ENCODE measurements at regions not wholly inside any gene's neighbourhood (a gene's known extent, or its start where the extent isn't known, plus 50 kb on each side); places are given as distances from the start of the nearest gene placed in this dataset.

DNA sequence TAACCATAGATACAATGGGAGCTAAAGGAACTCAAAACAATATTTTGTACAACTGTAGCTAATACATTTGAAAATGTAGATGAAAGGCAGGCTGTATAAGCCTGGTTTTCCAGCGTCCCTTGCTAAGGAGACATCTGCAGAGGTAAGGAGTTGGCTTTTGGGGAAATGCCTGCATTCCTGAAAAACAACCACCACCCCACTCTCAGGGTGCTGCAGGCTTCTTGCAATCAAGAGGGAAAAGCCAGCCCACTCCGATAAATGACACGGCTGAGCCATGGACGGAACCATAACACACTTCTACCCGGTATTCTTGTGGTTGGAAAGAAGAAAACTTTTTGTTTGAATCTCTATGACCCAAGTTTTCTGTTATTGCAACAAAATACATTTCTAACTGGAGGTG lies 200.3 kb downstream of the TEX36 start:
- H3K36me3 ChIP-seq (ENCODE audit: control insufficient read depth, insufficient read depth, low read length), result no peaks in the 10 kb centered on the region
- no peak for FAIRE-seq
- DNase-seq (ENCODE audit: low read depth), result no peak
- TF ChIP-seq, protein P1, sequence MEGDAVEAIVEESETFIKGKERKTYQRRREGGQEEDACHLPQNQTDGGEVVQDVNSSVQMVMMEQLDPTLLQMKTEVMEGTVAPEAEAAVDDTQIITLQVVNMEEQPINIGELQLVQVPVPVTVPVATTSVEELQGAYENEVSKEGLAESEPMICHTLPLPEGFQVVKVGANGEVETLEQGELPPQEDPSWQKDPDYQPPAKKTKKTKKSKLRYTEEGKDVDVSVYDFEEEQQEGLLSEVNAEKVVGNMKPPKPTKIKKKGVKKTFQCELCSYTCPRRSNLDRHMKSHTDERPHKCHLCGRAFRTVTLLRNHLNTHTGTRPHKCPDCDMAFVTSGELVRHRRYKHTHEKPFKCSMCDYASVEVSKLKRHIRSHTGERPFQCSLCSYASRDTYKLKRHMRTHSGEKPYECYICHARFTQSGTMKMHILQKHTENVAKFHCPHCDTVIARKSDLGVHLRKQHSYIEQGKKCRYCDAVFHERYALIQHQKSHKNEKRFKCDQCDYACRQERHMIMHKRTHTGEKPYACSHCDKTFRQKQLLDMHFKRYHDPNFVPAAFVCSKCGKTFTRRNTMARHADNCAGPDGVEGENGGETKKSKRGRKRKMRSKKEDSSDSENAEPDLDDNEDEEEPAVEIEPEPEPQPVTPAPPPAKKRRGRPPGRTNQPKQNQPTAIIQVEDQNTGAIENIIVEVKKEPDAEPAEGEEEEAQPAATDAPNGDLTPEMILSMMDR (IDR thresholded peaks at IDR 0.05; ENCODE audit: insufficient read depth, low read length, severe bottlenecking), result no peak
- no peaks in the 10 kb centered on the region for H3K27me3 ChIP-seq (ENCODE audit: control insufficient read depth, insufficient read depth, low read length)
- H3K4me3 ChIP-seq (ENCODE audit: low read depth, low read length), result no peak overlapping the region

DNA sequence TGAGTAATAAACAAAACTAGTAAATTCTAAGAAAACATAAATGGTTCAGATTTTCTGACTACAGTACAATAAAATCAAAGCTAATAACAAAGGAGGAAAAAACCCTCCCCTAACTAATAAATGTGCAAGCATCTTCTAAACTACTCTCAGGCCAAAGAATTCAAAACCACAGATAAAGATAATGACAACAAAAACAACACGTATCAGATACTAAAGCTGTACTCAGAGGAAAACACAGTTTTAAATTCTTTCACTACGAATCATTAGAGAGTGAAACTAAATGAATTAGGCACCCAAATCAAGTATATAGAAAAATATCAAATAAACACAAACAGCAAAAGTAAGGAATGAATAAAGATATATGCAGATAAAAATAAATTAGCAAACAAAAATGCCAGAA lies 200.9 kb downstream of the TEX36 start:
- TF ChIP-seq, protein P1 (IDR thresholded peaks at IDR 0.05; ENCODE audit: insufficient read depth, low read length, severe bottlenecking), result no peak
- FAIRE-seq, result no peak
- peak; percentile 40 for DNase-seq (ENCODE audit: low read depth)
- no peaks in the 10 kb centered on the region for H3K36me3 ChIP-seq (ENCODE audit: control insufficient read depth, insufficient read depth, low read length)
- H3K4me3 ChIP-seq (ENCODE audit: low read depth, low read length), result no peak overlapping the region
- no peaks in the 10 kb centered on the region for H3K27me3 ChIP-seq (ENCODE audit: control insufficient read depth, insufficient read depth, low read length)

DNA sequence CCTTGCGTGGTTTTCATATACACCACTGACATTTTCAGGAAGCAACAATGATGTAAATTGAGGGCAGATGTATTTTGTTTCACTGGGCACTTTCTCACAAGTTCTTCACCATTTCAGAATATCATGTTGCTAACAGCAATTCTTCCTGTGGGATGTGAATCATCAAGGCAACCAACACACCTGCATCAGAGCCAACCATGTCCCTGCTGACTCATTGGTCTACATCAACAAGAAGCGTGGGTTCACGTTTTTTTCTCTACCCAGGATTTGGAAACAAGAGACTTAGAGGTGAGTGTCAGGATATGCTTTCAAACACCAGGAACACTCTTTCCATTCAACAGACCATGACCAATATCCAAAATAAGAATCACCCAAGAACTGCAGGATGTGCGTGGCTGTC lies 203.9 kb downstream of the TEX36 start:
- H3K27me3 ChIP-seq (ENCODE audit: control insufficient read depth, insufficient read depth, low read length), result peaks cover 2% of the 10 kb centered on the region
- DNase-seq (ENCODE audit: low read depth) (peak; percentile 100), FAIRE-seq (peak; percentile 99)
- H3K36me3 ChIP-seq (ENCODE audit: control insufficient read depth, insufficient read depth, low read length), result no peaks in the 10 kb centered on the region
- TF ChIP-seq, protein P1 (IDR thresholded peaks at IDR 0.05; ENCODE audit: insufficient read depth, low read length, severe bottlenecking), result no peak
- no peak overlapping the region for H3K4me3 ChIP-seq (ENCODE audit: low read depth, low read length)

DNA sequence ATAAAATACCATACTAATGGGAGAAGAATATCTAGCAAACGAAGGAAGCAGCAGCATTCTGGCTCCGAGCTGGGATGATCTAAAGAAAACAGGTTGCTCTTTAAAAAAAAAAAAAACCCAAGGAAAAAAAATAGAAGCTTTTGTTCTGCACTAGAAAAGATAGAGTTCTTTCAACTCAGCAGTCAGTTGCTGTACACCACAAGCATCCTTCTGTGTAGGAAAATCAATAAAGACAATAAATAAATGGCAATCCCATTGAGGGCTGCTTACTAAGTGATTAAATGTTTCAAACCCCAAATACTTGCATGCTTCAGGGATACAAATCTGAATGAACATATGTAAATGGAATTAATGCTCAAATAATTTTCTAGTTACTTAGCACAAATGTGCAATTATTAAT lies 207.1 kb downstream of the TEX36 start:
- FAIRE-seq (no peak), DNase-seq (ENCODE audit: low read depth) (no peak)
- Histone ChIP-seq H3K27me3 (ENCODE audit: control insufficient read depth, insufficient read depth, low read length) (peaks cover 2% of the 10 kb centered on the region), H3K4me3 (ENCODE audit: low read depth, low read length) (no peak overlapping the region), H3K36me3 (ENCODE audit: control insufficient read depth, insufficient read depth, low read length) (no peaks in the 10 kb centered on the region)
- TF ChIP-seq, protein P1 (IDR thresholded peaks at IDR 0.05; ENCODE audit: insufficient read depth, low read length, severe bottlenecking), result no peak

DNA sequence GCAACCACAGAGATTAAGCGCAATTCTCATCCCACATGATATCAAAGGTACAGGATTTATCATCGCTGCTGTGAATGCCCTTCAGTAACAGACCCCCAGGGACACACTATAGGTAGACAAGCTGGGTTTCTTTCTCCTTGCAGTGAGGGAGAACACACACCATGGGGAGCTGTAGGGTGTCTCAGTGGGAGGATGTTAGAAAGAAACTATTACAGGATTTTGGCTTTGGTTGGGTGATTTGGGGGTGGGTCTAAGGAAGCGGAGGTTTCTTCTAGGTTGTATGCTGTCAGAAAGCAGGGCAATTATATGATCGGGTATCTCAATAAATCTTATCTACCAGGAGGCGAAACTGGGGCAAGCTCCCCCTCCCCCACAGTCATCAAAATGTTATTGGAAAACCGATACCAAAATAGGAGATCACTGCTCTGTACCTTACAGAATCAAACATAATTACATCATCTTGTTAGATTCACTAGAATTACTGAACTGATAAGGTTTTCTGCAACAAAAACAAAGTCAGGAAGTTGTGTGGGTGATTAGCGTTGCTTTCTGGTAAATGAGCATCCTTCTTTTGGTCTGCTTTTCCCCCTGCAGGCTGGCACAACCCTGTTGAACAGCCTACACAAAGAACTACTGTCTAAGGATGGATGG lies 209.7 kb downstream of the TEX36 start:
- H3K4me3 ChIP-seq (ENCODE audit: low read depth, low read length), result no peak overlapping the region
- FAIRE-seq (no peak), DNase-seq (ENCODE audit: low read depth) (no peak)
- H3K36me3 ChIP-seq (ENCODE audit: control insufficient read depth, insufficient read depth, low read length), result no peaks in the 10 kb centered on the region
- TF ChIP-seq, protein P1 (IDR thresholded peaks at IDR 0.05; ENCODE audit: insufficient read depth, low read length, severe bottlenecking), result no peak
- H3K27me3 ChIP-seq (ENCODE audit: control insufficient read depth, insufficient read depth, low read length), result peaks cover 5% of the 10 kb centered on the region
